ENCODE measurements at regions not wholly inside any gene's neighbourhood (a gene's known extent, or its start where the extent isn't known, plus 50 kb on each side); places are given as distances from the start of the nearest gene placed in this dataset.

- H3K9me3 ChIP-seq: no peaks in the 10 kb centered on the region
- H3K36me3 ChIP-seq: no peaks in the 10 kb centered on the region
- intact Hi-C loops (cut with DNase I): no loop called here
- 79 to 84% methylated on average over 6 of the region's 6 CpGs for WGBS, 2 donors
- DNase-seq: no peak
- no peak overlapping the region for H3K4me3 ChIP-seq
- no peaks in the 10 kb centered on the region for H3K4me1 ChIP-seq
- H3K27ac ChIP-seq: no peak overlapping the region
- TF ChIP-seq EP300 (IDR thresholded peaks at IDR 0.05) (no peak), POLR2A (IDR thresholded peaks at IDR 0.05) (no peak), POLR2AphosphoS5 (IDR thresholded peaks at IDR 0.05) (no peak)
- TF ChIP-seq, protein P1, sequence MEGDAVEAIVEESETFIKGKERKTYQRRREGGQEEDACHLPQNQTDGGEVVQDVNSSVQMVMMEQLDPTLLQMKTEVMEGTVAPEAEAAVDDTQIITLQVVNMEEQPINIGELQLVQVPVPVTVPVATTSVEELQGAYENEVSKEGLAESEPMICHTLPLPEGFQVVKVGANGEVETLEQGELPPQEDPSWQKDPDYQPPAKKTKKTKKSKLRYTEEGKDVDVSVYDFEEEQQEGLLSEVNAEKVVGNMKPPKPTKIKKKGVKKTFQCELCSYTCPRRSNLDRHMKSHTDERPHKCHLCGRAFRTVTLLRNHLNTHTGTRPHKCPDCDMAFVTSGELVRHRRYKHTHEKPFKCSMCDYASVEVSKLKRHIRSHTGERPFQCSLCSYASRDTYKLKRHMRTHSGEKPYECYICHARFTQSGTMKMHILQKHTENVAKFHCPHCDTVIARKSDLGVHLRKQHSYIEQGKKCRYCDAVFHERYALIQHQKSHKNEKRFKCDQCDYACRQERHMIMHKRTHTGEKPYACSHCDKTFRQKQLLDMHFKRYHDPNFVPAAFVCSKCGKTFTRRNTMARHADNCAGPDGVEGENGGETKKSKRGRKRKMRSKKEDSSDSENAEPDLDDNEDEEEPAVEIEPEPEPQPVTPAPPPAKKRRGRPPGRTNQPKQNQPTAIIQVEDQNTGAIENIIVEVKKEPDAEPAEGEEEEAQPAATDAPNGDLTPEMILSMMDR (IDR thresholded peaks at IDR 0.05): no peak
- H3K27me3 ChIP-seq: no peaks in the 10 kb centered on the region
These were observed 570.2 kb downstream of the ARL4A start for GRCh38 chr7:13257661-13258060.

GRCh38 chr7:13258386-13258785 is 571.0 kb downstream of the ARL4A start:
- Histone ChIP-seq H3K4me1 (no peaks in the 10 kb centered on the region), H3K27me3 (no peaks in the 10 kb centered on the region), H3K36me3 (no peaks in the 10 kb centered on the region), H3K27ac (no peak overlapping the region), H3K9me3 (no peaks in the 10 kb centered on the region), H3K4me3 (no peak overlapping the region)
- TF ChIP-seq POLR2A (IDR thresholded peaks at IDR 0.05) (no peak), POLR2AphosphoS5 (IDR thresholded peaks at IDR 0.05) (no peak), EP300 (IDR thresholded peaks at IDR 0.05) (no peak)
- TF ChIP-seq, protein P1 (IDR thresholded peaks at IDR 0.05): no peak
- no peak for DNase-seq
- intact Hi-C loops (cut with DNase I): no loop called here
- 87 to 90% methylated on average over 2 of the region's 2 CpGs for WGBS, 2 donors

DNA sequence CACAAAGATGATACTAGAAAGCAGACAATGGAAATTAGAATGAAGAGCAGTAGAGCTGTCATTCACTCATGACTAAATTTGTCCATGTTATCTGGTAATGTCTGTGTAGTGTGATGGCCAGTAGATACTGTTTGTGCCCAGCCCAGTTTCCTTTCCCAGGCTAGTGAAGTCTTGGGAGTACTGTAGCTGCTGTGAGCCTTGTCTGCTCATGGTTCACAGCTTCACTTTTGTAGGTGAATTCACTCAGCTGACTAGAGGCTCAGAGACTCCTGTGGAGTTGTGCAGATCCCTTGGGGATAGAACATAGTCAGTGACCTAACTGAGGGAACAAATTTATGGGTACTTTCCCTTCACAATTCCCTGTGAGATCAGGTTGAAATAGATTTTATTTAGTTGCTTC is 572.5 kb downstream of the ARL4A start:
- H3K9me3 ChIP-seq: no peaks in the 10 kb centered on the region
- H3K36me3 ChIP-seq: no peaks in the 10 kb centered on the region
- DNase-seq: no peak
- no peak overlapping the region for H3K4me3 ChIP-seq
- no peaks in the 10 kb centered on the region for H3K27me3 ChIP-seq
- no peak overlapping the region for H3K27ac ChIP-seq
- intact Hi-C loops (cut with DNase I): no loop called here
- no peak for TF ChIP-seq POLR2A (IDR thresholded peaks at IDR 0.05)
- TF ChIP-seq, protein P1 (IDR thresholded peaks at IDR 0.05): no peak
- no peak for TF ChIP-seq POLR2AphosphoS5 (IDR thresholded peaks at IDR 0.05)
- no peak for TF ChIP-seq EP300 (IDR thresholded peaks at IDR 0.05)
- H3K4me1 ChIP-seq: no peaks in the 10 kb centered on the region

GRCh38 chr7:13262929-13263530 is 575.6 kb downstream of the ARL4A start:
- intact Hi-C loops (cut with DNase I): loop anchor here (2.0 kb wide), 3 partner anchors 576 to 738 kb away; partner anchors contain the start of gene ARL4A

More at GRCh38 chr7:13262929-13263530, 575.6 kb downstream of the ARL4A start:
- TF ChIP-seq, protein P1 (IDR thresholded peaks at IDR 0.05): peak; percentile 34 to 61 (median 46)
- TF ChIP-seq POLR2AphosphoS5 (IDR thresholded peaks at IDR 0.05) (no peak), POLR2A (IDR thresholded peaks at IDR 0.05) (no peak), EP300 (IDR thresholded peaks at IDR 0.05) (no peak)
- WGBS, 2 donors: 7 to 9% methylated on average over 4 of the region's 4 CpGs
- Histone ChIP-seq H3K27ac (no peak overlapping the region), H3K4me3 (no peak overlapping the region), H3K36me3 (no peaks in the 10 kb centered on the region), H3K27me3 (no peaks in the 10 kb centered on the region), H3K4me1 (no peaks in the 10 kb centered on the region), H3K9me3 (no peaks in the 10 kb centered on the region)
- DNase-seq: no peak

All from sigmoid colon (tissue), 6 donors.